ENCODE measurements at regions not wholly inside any gene's neighbourhood (a gene's known extent, or its start where the extent isn't known, plus 50 kb on each side); places are given as distances from the start of the nearest gene placed in this dataset.

GRCh38 chr2:64853306-64853705, 135.9 kb upstream of the SLC1A4 start:
- TF ChIP-seq, protein P1, sequence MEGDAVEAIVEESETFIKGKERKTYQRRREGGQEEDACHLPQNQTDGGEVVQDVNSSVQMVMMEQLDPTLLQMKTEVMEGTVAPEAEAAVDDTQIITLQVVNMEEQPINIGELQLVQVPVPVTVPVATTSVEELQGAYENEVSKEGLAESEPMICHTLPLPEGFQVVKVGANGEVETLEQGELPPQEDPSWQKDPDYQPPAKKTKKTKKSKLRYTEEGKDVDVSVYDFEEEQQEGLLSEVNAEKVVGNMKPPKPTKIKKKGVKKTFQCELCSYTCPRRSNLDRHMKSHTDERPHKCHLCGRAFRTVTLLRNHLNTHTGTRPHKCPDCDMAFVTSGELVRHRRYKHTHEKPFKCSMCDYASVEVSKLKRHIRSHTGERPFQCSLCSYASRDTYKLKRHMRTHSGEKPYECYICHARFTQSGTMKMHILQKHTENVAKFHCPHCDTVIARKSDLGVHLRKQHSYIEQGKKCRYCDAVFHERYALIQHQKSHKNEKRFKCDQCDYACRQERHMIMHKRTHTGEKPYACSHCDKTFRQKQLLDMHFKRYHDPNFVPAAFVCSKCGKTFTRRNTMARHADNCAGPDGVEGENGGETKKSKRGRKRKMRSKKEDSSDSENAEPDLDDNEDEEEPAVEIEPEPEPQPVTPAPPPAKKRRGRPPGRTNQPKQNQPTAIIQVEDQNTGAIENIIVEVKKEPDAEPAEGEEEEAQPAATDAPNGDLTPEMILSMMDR (IDR thresholded peaks at IDR 0.05; ENCODE audit: low read depth, low read length, missing input control) = no peak
- TF ChIP-seq RAD21 (IDR thresholded peaks at IDR 0.05) (no peak), YY1 (IDR thresholded peaks at IDR 0.05) (no peak)
- TF ChIP-seq, protein P2, sequence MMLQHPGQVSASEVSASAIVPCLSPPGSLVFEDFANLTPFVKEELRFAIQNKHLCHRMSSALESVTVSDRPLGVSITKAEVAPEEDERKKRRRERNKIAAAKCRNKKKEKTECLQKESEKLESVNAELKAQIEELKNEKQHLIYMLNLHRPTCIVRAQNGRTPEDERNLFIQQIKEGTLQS (IDR thresholded peaks at IDR 0.05) = no peak

All from liver (tissue), 3 donors.